ENCODE measurements at regions not wholly inside any gene's neighbourhood (a gene's known extent, or its start where the extent isn't known, plus 50 kb on each side); places are given as distances from the start of the nearest gene placed in this dataset.

DNA sequence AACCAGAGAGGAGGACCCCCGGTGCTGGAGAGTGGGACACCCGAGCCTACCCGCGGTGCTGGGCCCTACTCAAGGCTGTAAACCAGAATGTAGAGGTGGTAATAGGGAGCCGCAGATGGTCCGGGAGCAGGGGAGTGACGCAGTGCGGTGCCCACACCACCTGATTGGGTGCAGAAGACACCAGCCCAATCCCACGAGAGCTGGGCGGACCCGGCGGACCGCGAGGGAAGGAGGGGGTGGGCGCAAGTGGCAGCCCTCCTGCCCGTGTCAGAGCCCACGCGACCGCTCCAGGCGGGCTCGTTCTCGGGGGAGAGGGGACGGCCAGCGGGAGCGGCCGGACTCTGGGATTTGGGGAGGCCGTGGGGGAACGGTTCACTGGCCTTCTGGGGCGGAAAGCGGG, 71.2 kb downstream of the C9orf50 start:
- Histone ChIP-seq H3K9me2 (ENCODE audit: insufficient read depth) (no peaks in the 10 kb centered on the region), H3K27ac (ENCODE audit: low read depth, low read length) (peak overlapping the region; percentile 97), H3K4me3 (replicated peaks in 1 of 2; ENCODE audit: low read depth in 1 of 2, low read length in 2 of 2) (peak overlapping the region; percentile 42 to 62), H3K79me2 (ENCODE audit: insufficient read depth, low read length) (no peaks in the 10 kb centered on the region), H3K36me3 (ENCODE audit: control insufficient read depth in 1 of 2, insufficient read depth in 2 of 2, low read length in 2 of 2) (no peaks in the 10 kb centered on the region), H3K4me2 (ENCODE audit: low read length) (peak overlapping the region; percentile 84), H2AFZ (ENCODE audit: low read depth, low read length, poor library complexity, severe bottlenecking) (no peak overlapping the region), H4K20me1 (ENCODE audit: insufficient read depth) (no peaks in the 10 kb centered on the region), H3K27me3 (ENCODE audit: insufficient read depth, low read length) (no peaks in the 10 kb centered on the region), H3K9me3 (ENCODE audit: control insufficient read depth in 1 of 2, insufficient read depth in 1 of 2, low read depth in 1 of 2, low read length in 2 of 2) (no peaks in the 10 kb centered on the region), H3K9ac (ENCODE audit: low read length) (peak overlapping the region; percentile 82), H3K4me1 (ENCODE audit: control insufficient read depth in 1 of 2, insufficient read depth in 2 of 2, low read length in 2 of 2) (peaks cover 65 to 79% of the 10 kb centered on the region in 2 experiments)
- CTCF ChIA-PET, result interaction anchor here (0.6 to 1.6 kb wide), 2 partner anchors 53 to 59 kb away, joined by 4 to 5 read pairs; no protein-coding TSS in a partner anchor
- DNase-seq (ENCODE audit: low read depth, low spot score) (no peak), ATAC-seq (peak; percentile 71)
- BruUV-seq (replicated peaks), result no TSS peak
- peak; percentile 55 for TF ChIP-seq POLR2AphosphoS5 (IDR thresholded peaks at IDR 0.05; ENCODE audit: low read depth, low read length)
- TF ChIP-seq, protein P1, sequence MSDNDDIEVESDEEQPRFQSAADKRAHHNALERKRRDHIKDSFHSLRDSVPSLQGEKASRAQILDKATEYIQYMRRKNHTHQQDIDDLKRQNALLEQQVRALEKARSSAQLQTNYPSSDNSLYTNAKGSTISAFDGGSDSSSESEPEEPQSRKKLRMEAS (IDR thresholded peaks at IDR 0.05), result no peak
- POLR2A ChIA-PET, result interaction anchor here (0.8 to 2.2 kb wide), 3 partner anchors 37 to 59 kb away, joined by 3 to 6 read pairs (median 4); no protein-coding TSS in a partner anchor
- RAD21 ChIA-PET (ENCODE audit: low non-redundant PET in 1 of 2, low total read pairs in 2 of 2, uncharacterized antibody in 2 of 2, unreplicated experiment in 2 of 2), result interaction anchor here in 1 of 2 experiments (1.1 to 1.7 kb wide), 2 partner anchors 53 to 59 kb away, joined by 3 to 6 read pairs; no protein-coding TSS in a partner anchor
- intact Hi-C loops (cut with micrococcal nuclease), result no loop called here

DNA sequence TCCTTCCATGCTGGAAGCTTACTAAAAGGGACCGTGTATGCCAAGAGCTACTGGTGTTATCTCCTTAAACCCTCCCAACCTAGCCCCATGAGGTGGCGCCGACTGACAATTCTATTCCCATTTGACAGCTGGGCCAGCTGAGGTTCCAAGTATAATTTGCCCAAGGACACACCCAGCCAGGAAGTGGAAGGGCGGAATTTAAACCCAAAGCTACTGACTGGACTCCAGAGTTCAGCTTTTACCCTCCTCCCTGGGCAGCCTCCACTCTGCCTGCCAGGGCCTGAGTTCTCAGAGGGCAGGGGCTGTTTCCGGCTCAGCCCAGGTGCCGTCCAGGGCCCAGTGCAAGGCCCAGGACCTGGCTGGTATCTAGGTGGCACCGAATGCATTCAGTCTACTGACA, 71.8 kb downstream of the C9orf50 start:
- ChIA-PET POLR2A (interaction anchor here (0.5 to 2.2 kb wide), 5 partner anchors 13 to 410 kb away, joined by 3 to 6 read pairs (median 4); no protein-coding TSS in a partner anchor), CTCF (interaction anchor here (0.6 to 1.6 kb wide), 2 partner anchors 52 to 60 kb away, joined by 4 to 5 read pairs; no protein-coding TSS in a partner anchor)
- H3K9ac ChIP-seq (ENCODE audit: low read length), result peak overlapping the region; percentile 82

More for the DNA sequence above, 71.8 kb downstream of the C9orf50 start:
- intact Hi-C loops (cut with micrococcal nuclease), result no loop called here
- DNase-seq (ENCODE audit: low read depth, low spot score) (no peak), ATAC-seq (peak; percentile 26)
- Histone ChIP-seq H3K4me1 (ENCODE audit: control insufficient read depth in 1 of 2, insufficient read depth in 2 of 2, low read length in 2 of 2) (peaks cover 62 to 74% of the 10 kb centered on the region in 2 experiments), H3K4me3 (replicated peaks in 1 of 2; ENCODE audit: low read depth in 1 of 2, low read length in 2 of 2) (peak overlapping the region; percentile 42 to 62), H4K20me1 (ENCODE audit: insufficient read depth) (no peaks in the 10 kb centered on the region), H2AFZ (ENCODE audit: low read depth, low read length, poor library complexity, severe bottlenecking) (no peak overlapping the region), H3K36me3 (ENCODE audit: control insufficient read depth in 1 of 2, insufficient read depth in 2 of 2, low read length in 2 of 2) (no peaks in the 10 kb centered on the region), H3K9me2 (ENCODE audit: insufficient read depth) (no peaks in the 10 kb centered on the region), H3K4me2 (ENCODE audit: low read length) (peak overlapping the region; percentile 84), H3K27ac (ENCODE audit: low read depth, low read length) (peak overlapping the region; percentile 97), H3K9me3 (ENCODE audit: control insufficient read depth in 1 of 2, insufficient read depth in 1 of 2, low read depth in 1 of 2, low read length in 2 of 2) (no peaks in the 10 kb centered on the region), H3K79me2 (ENCODE audit: insufficient read depth, low read length) (no peaks in the 10 kb centered on the region), H3K27me3 (ENCODE audit: insufficient read depth, low read length) (no peaks in the 10 kb centered on the region)
- RAD21 ChIA-PET (ENCODE audit: low non-redundant PET in 1 of 2, low total read pairs in 2 of 2, uncharacterized antibody in 2 of 2, unreplicated experiment in 2 of 2), result interaction anchor here in 1 of 2 experiments (1.1 kb wide), 1 partner anchor 53 kb away, joined by 6 read pairs; no protein-coding TSS in a partner anchor
- BruUV-seq (replicated peaks), result TSS peak; percentile 91
- TF ChIP-seq YY1 (IDR thresholded peaks at IDR 0.05; ENCODE audit: extremely low read depth, insufficient replicate concordance, low read depth, low read length), result no peak
- TF ChIP-seq, protein P2, sequence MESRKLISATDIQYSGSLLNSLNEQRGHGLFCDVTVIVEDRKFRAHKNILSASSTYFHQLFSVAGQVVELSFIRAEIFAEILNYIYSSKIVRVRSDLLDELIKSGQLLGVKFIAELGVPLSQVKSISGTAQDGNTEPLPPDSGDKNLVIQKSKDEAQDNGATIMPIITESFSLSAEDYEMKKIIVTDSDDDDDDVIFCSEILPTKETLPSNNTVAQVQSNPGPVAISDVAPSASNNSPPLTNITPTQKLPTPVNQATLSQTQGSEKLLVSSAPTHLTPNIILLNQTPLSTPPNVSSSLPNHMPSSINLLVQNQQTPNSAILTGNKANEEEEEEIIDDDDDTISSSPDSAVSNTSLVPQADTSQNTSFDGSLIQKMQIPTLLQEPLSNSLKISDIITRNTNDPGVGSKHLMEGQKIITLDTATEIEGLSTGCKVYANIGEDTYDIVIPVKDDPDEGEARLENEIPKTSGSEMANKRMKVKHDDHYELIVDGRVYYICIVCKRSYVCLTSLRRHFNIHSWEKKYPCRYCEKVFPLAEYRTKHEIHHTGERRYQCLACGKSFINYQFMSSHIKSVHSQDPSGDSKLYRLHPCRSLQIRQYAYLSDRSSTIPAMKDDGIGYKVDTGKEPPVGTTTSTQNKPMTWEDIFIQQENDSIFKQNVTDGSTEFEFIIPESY (IDR thresholded peaks at IDR 0.05; ENCODE audit: extremely low read depth, insufficient replicate concordance, low read length), result no peak
- TF ChIP-seq SP1 (IDR thresholded peaks at IDR 0.05; ENCODE audit: low read depth), result no peak
- no peak for TF ChIP-seq SRF (IDR thresholded peaks at IDR 0.05; ENCODE audit: low read depth)
- TF ChIP-seq EGR1 (IDR thresholded peaks at IDR 0.05; ENCODE audit: low read depth), result no peak
- no peak for TF ChIP-seq JUND (IDR thresholded peaks at IDR 0.05)
- TF ChIP-seq SIN3A (IDR thresholded peaks at IDR 0.05; ENCODE audit: low read depth), result no peak
- TF ChIP-seq TCF7L2 (IDR thresholded peaks at IDR 0.05; ENCODE audit: borderline replicate concordance, extremely low read depth, insufficient read depth, insufficient read length), result no peak
- TF ChIP-seq, protein P3, sequence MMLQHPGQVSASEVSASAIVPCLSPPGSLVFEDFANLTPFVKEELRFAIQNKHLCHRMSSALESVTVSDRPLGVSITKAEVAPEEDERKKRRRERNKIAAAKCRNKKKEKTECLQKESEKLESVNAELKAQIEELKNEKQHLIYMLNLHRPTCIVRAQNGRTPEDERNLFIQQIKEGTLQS (IDR thresholded peaks at IDR 0.05), result no peak
- TF ChIP-seq ELF1 (IDR thresholded peaks at IDR 0.05; ENCODE audit: borderline replicate concordance, low read depth), result no peak
- TF ChIP-seq, protein P4, sequence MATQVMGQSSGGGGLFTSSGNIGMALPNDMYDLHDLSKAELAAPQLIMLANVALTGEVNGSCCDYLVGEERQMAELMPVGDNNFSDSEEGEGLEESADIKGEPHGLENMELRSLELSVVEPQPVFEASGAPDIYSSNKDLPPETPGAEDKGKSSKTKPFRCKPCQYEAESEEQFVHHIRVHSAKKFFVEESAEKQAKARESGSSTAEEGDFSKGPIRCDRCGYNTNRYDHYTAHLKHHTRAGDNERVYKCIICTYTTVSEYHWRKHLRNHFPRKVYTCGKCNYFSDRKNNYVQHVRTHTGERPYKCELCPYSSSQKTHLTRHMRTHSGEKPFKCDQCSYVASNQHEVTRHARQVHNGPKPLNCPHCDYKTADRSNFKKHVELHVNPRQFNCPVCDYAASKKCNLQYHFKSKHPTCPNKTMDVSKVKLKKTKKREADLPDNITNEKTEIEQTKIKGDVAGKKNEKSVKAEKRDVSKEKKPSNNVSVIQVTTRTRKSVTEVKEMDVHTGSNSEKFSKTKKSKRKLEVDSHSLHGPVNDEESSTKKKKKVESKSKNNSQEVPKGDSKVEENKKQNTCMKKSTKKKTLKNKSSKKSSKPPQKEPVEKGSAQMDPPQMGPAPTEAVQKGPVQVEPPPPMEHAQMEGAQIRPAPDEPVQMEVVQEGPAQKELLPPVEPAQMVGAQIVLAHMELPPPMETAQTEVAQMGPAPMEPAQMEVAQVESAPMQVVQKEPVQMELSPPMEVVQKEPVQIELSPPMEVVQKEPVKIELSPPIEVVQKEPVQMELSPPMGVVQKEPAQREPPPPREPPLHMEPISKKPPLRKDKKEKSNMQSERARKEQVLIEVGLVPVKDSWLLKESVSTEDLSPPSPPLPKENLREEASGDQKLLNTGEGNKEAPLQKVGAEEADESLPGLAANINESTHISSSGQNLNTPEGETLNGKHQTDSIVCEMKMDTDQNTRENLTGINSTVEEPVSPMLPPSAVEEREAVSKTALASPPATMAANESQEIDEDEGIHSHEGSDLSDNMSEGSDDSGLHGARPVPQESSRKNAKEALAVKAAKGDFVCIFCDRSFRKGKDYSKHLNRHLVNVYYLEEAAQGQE (IDR thresholded peaks at IDR 0.05; ENCODE audit: low read depth), result no peak
